Fibroblast of lung (primary cell): ENCODE measurements at regions not wholly inside any gene's neighbourhood (a gene's known extent, or its start where the extent isn't known, plus 50 kb on each side); places are given as distances from the start of the nearest gene placed in this dataset.

Source experiments
- DNase-seq, 2 donors: peaks; one replicate each; pipeline versions ENCODE4 v3.0.0 to v3.0.0-alpha.2; 2010; ENCODE audit warnings: low read depth in 2 of 2
- H2AFZ ChIP-seq: 2 replicates; pipeline ENCODE4 v1.5.1; 2012; ENCODE audit warnings: low read length, control low read depth, inconsistent platforms
- H3K27ac ChIP-seq: 2 replicates; pipeline ENCODE4 v1.5.1; 2011; ENCODE audit warnings: low read length, control low read depth; ENCODE audit not compliant: insufficient read depth
- H3K27me3 ChIP-seq: 2 replicates; pipeline ENCODE4 v1.5.1; 2011; ENCODE audit warnings: mild to moderate bottlenecking, low read length; ENCODE audit not compliant: control insufficient read depth, insufficient read depth
- H3K36me3 ChIP-seq: 2 replicates; pipeline ENCODE4 v1.5.1; 2011; ENCODE audit warnings: low read length; ENCODE audit not compliant: control insufficient read depth, insufficient read depth
- H3K4me1 ChIP-seq: 2 replicates; pipeline ENCODE4 v1.5.1; 2011; ENCODE audit warnings: low read length; ENCODE audit not compliant: control insufficient read depth, insufficient read depth; ENCODE audit errors: extremely low read depth
- H3K4me2 ChIP-seq: 2 replicates; pipeline ENCODE4 v1.5.1; 2011; ENCODE audit warnings: low read length, control low read depth; ENCODE audit not compliant: insufficient read depth; ENCODE audit errors: extremely low read depth
- H3K4me3 ChIP-seq, 4 experiments: fragments of 200-600 bp in 1 of 4; sonication (generic) in 1 of 4; replicated peaks in 1 of 4; 2 replicates each; pipeline ENCODE4 v1.5.1; 2011 to 2016; ENCODE audit warnings: low read length in 4 of 4, low read depth in 3 of 4, mild to moderate bottlenecking in 3 of 4, control low read depth in 2 of 4, inconsistent platforms in 1 of 4, mixed read lengths in 1 of 4; ENCODE audit not compliant: insufficient read depth in 1 of 4; ENCODE audit errors: control extremely low read depth in 1 of 4
- H3K79me2 ChIP-seq: 2 replicates; pipeline ENCODE4 v1.5.1; 2012; ENCODE audit warnings: mild to moderate bottlenecking, low read length, inconsistent platforms; ENCODE audit not compliant: control insufficient read depth, insufficient read depth
- H3K9ac ChIP-seq: 2 replicates; pipeline ENCODE4 v1.5.1; 2011; ENCODE audit warnings: mild to moderate bottlenecking, low read length, control low read depth; ENCODE audit not compliant: insufficient read depth
- H3K9me3 ChIP-seq: 2 replicates; pipeline ENCODE4 v1.5.1; 2012; ENCODE audit warnings: low read depth, low read length; ENCODE audit not compliant: control insufficient read depth, insufficient read depth
- H4K20me1 ChIP-seq: 2 replicates; pipeline ENCODE4 v1.5.1; 2011; ENCODE audit warnings: low read length; ENCODE audit not compliant: control insufficient read depth, insufficient read depth; ENCODE audit errors: extremely low read depth
- CTCF ChIP-seq, 2 donors: IDR thresholded peaks in 1 of 2; conservative IDR thresholded peaks in 1 of 2; 1 replicate in 1 of 2; 2 replicates in 1 of 2; pipeline ENCODE4 v1.5.1; 2011 to 2012; ENCODE audit warnings: low read length in 2 of 2, control low read depth in 1 of 2, inconsistent platforms in 1 of 2, low read depth in 1 of 2, mild to moderate bottlenecking in 1 of 2
- EZH2 ChIP-seq: IDR thresholded peaks from 2 replicates; pipeline ENCODE4 v1.5.1; 2012; ENCODE audit warnings: low read length, control low read depth, mild to moderate bottlenecking; ENCODE audit errors: missing control alignments

DNA sequence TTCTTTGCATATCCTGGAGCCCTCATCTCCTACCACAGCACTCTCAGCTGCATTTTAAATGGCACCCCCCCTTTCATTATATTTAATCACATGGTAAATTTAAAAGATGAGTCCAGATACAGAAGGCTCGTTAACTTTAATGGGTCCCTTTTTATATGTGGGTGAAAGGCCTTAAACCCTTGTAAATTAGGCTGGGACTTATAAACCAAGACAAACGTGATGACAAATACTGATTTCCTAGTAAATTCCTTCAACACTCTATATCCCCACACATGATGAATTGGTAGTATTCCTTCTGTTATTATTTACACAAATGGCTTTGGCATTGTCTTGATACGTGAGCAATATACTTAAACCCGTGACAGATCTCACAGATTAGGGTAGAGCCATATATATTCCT is 210.6 kb downstream of the CAAP1 start:
- Histone ChIP-seq H4K20me1 (no peaks in the 10 kb centered on the region), H3K9me3 (no peaks in the 10 kb centered on the region), H3K27ac (no peak overlapping the region), H3K79me2 (no peaks in the 10 kb centered on the region), H3K9ac (no peak overlapping the region), H3K4me3 (no peak overlapping the region), H3K4me1 (no peaks in the 10 kb centered on the region), H2AFZ (no peak overlapping the region), H3K36me3 (no peaks in the 10 kb centered on the region), H3K4me2 (no peak overlapping the region), H3K27me3 (no peaks in the 10 kb centered on the region)
- DNase-seq: no peak
- TF ChIP-seq EZH2: no peak
- no peak for TF ChIP-seq CTCF (conservative IDR thresholded peaks at IDR 0.05 in 1 of 2, IDR thresholded peaks at IDR 0.05 in 1 of 2; ENCODE audit: low read depth in 1 of 2, low read length in 2 of 2)

DNA sequence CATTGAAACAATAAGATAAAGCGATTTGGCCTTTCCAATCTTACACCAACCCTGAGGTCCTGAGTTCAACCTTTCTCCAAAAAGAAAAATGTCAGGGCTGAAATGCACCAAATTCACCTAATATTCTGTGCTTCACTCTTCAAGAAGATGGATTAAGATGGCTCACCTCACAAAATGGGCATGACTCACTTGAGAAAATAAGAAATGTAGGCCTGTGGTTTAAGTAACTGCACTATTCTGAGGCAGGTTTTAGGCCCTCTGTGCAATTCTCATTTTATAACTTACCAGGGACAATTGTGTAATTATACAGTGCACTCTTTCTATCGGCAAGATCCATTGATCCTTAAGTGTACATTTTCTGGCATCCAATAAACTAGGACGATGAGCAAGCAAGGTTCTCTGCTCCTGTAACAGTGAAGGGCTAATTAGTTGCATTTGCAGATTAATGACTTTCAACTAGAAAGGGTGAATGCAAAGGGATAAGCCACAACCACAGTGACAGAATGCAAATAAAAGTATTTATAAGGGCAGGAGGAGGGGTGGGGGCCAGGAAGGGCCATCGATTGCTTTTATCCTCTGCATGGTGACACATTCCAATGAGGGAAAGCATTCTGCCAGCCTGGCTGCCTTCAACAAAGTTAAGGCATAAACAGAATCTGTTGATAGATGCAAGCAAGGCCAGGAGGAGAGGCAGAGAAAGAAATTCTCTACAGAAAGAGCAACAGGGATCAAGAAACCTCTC is 214.5 kb downstream of the CAAP1 start:
- Histone ChIP-seq H3K27ac (no peak overlapping the region), H3K4me3 (no peak overlapping the region), H3K4me2 (no peak overlapping the region), H4K20me1 (no peaks in the 10 kb centered on the region), H3K27me3 (no peaks in the 10 kb centered on the region), H3K4me1 (no peaks in the 10 kb centered on the region), H3K79me2 (no peaks in the 10 kb centered on the region), H3K36me3 (no peaks in the 10 kb centered on the region), H3K9me3 (no peaks in the 10 kb centered on the region), H2AFZ (no peak overlapping the region), H3K9ac (no peak overlapping the region)
- TF ChIP-seq EZH2 (no peak), CTCF (conservative IDR thresholded peaks at IDR 0.05 in 1 of 2, IDR thresholded peaks at IDR 0.05 in 1 of 2; ENCODE audit: low read depth in 1 of 2, low read length in 2 of 2) (no peak)
- DNase-seq: peak in 1 of 2 donors; percentile 1

DNA sequence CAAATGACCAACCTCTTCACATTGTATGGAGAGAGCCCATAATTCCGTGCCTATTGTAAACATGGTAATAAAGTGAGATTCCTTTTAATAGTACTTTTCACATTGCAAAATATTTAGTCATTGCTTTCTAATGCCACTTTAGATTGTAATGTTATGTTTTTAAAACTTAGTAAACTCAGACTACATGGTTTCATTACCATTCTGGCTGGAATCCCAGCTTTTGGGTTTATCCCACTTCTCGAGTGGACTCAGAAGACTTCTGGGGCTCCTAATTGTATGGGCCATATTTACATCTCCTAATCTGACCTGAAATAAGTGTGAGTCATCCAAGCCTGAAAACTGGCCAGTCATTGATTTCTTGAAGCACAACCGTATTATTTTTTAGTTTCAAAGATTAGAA is 217.6 kb downstream of the CAAP1 start:
- H3K27me3 ChIP-seq: no peaks in the 10 kb centered on the region
- peak in 1 of 2 donors; percentile 1 for DNase-seq
- TF ChIP-seq EZH2 (no peak), CTCF (conservative IDR thresholded peaks at IDR 0.05 in 1 of 2, IDR thresholded peaks at IDR 0.05 in 1 of 2; ENCODE audit: low read depth in 1 of 2, low read length in 2 of 2) (no peak)
- H3K4me2 ChIP-seq: no peak overlapping the region
- no peaks in the 10 kb centered on the region for H3K9me3 ChIP-seq
- no peak overlapping the region for H3K9ac ChIP-seq
- H3K27ac ChIP-seq: no peak overlapping the region
- no peak overlapping the region for H2AFZ ChIP-seq
- no peaks in the 10 kb centered on the region for H3K79me2 ChIP-seq
- H3K4me3 ChIP-seq: no peak overlapping the region
- no peaks in the 10 kb centered on the region for H4K20me1 ChIP-seq
- no peaks in the 10 kb centered on the region for H3K4me1 ChIP-seq
- no peaks in the 10 kb centered on the region for H3K36me3 ChIP-seq
